ENCODE measurements at regions not wholly inside any gene's neighbourhood (a gene's known extent, or its start where the extent isn't known, plus 50 kb on each side); places are given as distances from the start of the nearest gene placed in this dataset.

- Histone ChIP-seq H3K4me1 (replicated peaks in 1 of 2) (no peaks in the 10 kb centered on the region), H3K4me3 (no peak overlapping the region), H3K27me3 (no peaks in the 10 kb centered on the region), H3K9me3 (replicated peaks in 1 of 3) (no peaks in the 10 kb centered on the region), H3K27ac (no peak overlapping the region), H3K36me3 (replicated peaks in 1 of 2) (no peaks in the 10 kb centered on the region)
- WGBS, 4 donors = 78 to 94% (median 88%) methylated on average over 4 of the region's 4 CpGs; no CpG with 5 or more reads in 1 of the 4 donors
- intact Hi-C loops (cut with DNase I) = no loop called here
- TF ChIP-seq CTCF (IDR thresholded peaks at IDR 0.05) (no peak), POLR2A (IDR thresholded peaks at IDR 0.05) (no peak)
- no peak for DNase-seq
Measured at GRCh38 chr4:149218672-149219071, 597.0 kb downstream of the IQCM start.

GRCh38 chr4:149214301-149214700, 601.3 kb downstream of the IQCM start:
- H3K36me3 ChIP-seq (replicated peaks in 1 of 2) = no peaks in the 10 kb centered on the region
- H3K4me3 ChIP-seq = no peak overlapping the region
- TF ChIP-seq CTCF (IDR thresholded peaks at IDR 0.05) (no peak), POLR2A (IDR thresholded peaks at IDR 0.05) (no peak)
- intact Hi-C loops (cut with DNase I) = no loop called here
- no peaks in the 10 kb centered on the region for H3K9me3 ChIP-seq (replicated peaks in 1 of 3)
- no peaks in the 10 kb centered on the region for H3K27me3 ChIP-seq
- DNase-seq = no peak
- no peaks in the 10 kb centered on the region for H3K4me1 ChIP-seq (replicated peaks in 1 of 2)
- no peak overlapping the region for H3K27ac ChIP-seq

- H3K27me3 ChIP-seq = no peaks in the 10 kb centered on the region
- DNase-seq = no peak
- intact Hi-C loops (cut with DNase I) = no loop called here
- H3K4me1 ChIP-seq (replicated peaks in 1 of 2) = no peaks in the 10 kb centered on the region
- no peaks in the 10 kb centered on the region for H3K36me3 ChIP-seq (replicated peaks in 1 of 2)
- no peaks in the 10 kb centered on the region for H3K9me3 ChIP-seq (replicated peaks in 1 of 3)
- H3K4me3 ChIP-seq = no peak overlapping the region
- no peak overlapping the region for H3K27ac ChIP-seq
- WGBS, 4 donors = 76 to 87% (median 78%) methylated on average over 1 of the region's 1 CpG
- no peak for TF ChIP-seq CTCF (IDR thresholded peaks at IDR 0.05)
- TF ChIP-seq POLR2A (IDR thresholded peaks at IDR 0.05) = no peak
Measured at GRCh38 chr4:149211876-149212275, 603.8 kb downstream of the IQCM start.

GRCh38 chr4:149203256-149204001, 612.2 kb downstream of the IQCM start:
- H3K27me3 ChIP-seq = no peaks in the 10 kb centered on the region
- intact Hi-C loops (cut with DNase I) = no loop called here
- DNase-seq = peak in 2 of 7 donors; percentile 2 to 7
- no peaks in the 10 kb centered on the region for H3K9me3 ChIP-seq (replicated peaks in 1 of 3)
- whole genome bisulfite sequencing, 4 donors = 42 to 51% (median 48%) methylated on average over 4 of the region's 4 CpGs
- no peak overlapping the region for H3K4me3 ChIP-seq
- no peaks in the 10 kb centered on the region for H3K36me3 ChIP-seq (replicated peaks in 1 of 2)
- H3K4me1 ChIP-seq (replicated peaks in 1 of 2) = no peaks in the 10 kb centered on the region
- TF ChIP-seq POLR2A (IDR thresholded peaks at IDR 0.05) (no peak), CTCF (IDR thresholded peaks at IDR 0.05) (no peak)
- no peak overlapping the region for H3K27ac ChIP-seq
